Pancreas (tissue), 10 donors: ENCODE measurements at regions not wholly inside any gene's neighbourhood (a gene's known extent, or its start where the extent isn't known, plus 50 kb on each side); places are given as distances from the start of the nearest gene placed in this dataset.
A peak's percentile ranks its signal among the peaks of the same experiment; 100 is the strongest.

Experiments used
- ATAC-seq, 4 donors: fragments of 200-7000 bp; cut with Tn5 transposase; one replicate each; pipeline versions ENCODE4 v1.8.0 to v1.9.1; 2020; ENCODE audit warnings: mild to moderate bottlenecking in 4 of 4, moderate library complexity in 4 of 4
- DNase-seq, 6 donors: peaks; one replicate each; pipeline ENCODE4 v3.0.0-alpha.2; 2020
- FAIRE-seq: peaks from 2 replicates; lab custom pipeline; 2012; peaks lifted over from hg19 to GRCh38; lab: Jason Lieb, UNC
- H3K27ac ChIP-seq, 4 donors: fragments of 200-600 bp; sonication (generic); 1 replicate in 3 of 4; 2 replicates in 1 of 4; pipeline versions ENCODE4 v1.5.0 to v1.8.0; 2020
- H3K27me3 ChIP-seq, 4 donors: fragments of 200-600 bp; one replicate each; pipeline ENCODE4 v1.8.0; 2021
- H3K36me3 ChIP-seq, 3 donors: fragments of 200-600 bp; sonication (generic) in 1 of 3; one replicate each; pipeline versions ENCODE4 v1.5.0 to v1.8.0; 2020 to 2021
- H3K4me1 ChIP-seq, 3 donors: fragments of 200-600 bp; one replicate each; pipeline ENCODE4 v1.8.0; 2021
- H3K4me3 ChIP-seq, 4 donors: fragments of 200-600 bp; sonication (generic) in 2 of 4; one replicate each; pipeline versions ENCODE4 v1.5.0 to v1.8.0; 2020 to 2021
- H3K9me3 ChIP-seq, 4 donors: fragments of 200-600 bp; one replicate each; pipeline ENCODE4 v1.8.0; 2021
- CTCF ChIP-seq, 4 donors: fragments of 200-600 bp; sonication (generic) in 3 of 4; IDR thresholded peaks; one replicate each; pipeline versions ENCODE4 v1.5.0 to v1.8.0; 2021; ENCODE audit warnings: antibody characterized with exemption in 4 of 4
- WGBS, 2 donors: extraction: QIAGEN DNeasy Blood & Tissue Kit; methylation state at CpG; one replicate each; pipeline ENCODE4 v1.1.7; 2013; 5-methylcytosine and 5-hydroxymethylcytosine counted together
- intact Hi-C, 3 donors: fragments of 100-400 bp; cut with DNase I; formaldehyde crosslinking; loops; one replicate each; pipeline versions ENCODE4 v1.11.1 to v1.14.2; 2022
- donor health status: healthy with polysubstance abuse.
- donor health status: DM: no; HTN: no; CAD: no; lungs with moderate emphysema.
- donor health status: DM: no; HTN: no; CAD: no.
- donor health status: control.
- donor health status: control.
- donor health status: Bipolar disorder and iron deficiency.
- donor health status: DM: yes; HTN: yes; CAD: no.
- donor health status: DM: no; HTN: no; CAD: no.
- donor health status: DM: no; HTN: no; CAD: no.
- donor health status: DM: yes; HTN: yes; CAD: no.

- intact Hi-C loops = no loop called here
- FAIRE-seq (no peak), DNase-seq (no peak), ATAC-seq (peak in 1 of 4 donors; percentile 27)
- H3K36me3 ChIP-seq = no peaks in the 10 kb centered on the region
- H3K9me3 ChIP-seq = no peaks in the 10 kb centered on the region
- 72 to 79% methylated on average over 4 of the region's 4 CpGs for WGBS, 2 donors
- no peak overlapping the region for H3K4me3 ChIP-seq
- H3K4me1 ChIP-seq = no peaks in the 10 kb centered on the region
- no peaks in the 10 kb centered on the region for H3K27me3 ChIP-seq
- TF ChIP-seq CTCF (IDR thresholded peaks at IDR 0.05) = no peak
- no peak overlapping the region for H3K27ac ChIP-seq
Measured at GRCh38 chr9:88732128-88732527, 197.2 kb downstream of the NXNL2 start.

- Histone ChIP-seq H3K27me3 (no peaks in the 10 kb centered on the region), H3K36me3 (no peaks in the 10 kb centered on the region), H3K4me1 (no peaks in the 10 kb centered on the region), H3K4me3 (no peak overlapping the region), H3K27ac (no peak overlapping the region), H3K9me3 (no peaks in the 10 kb centered on the region)
- no peak for TF ChIP-seq CTCF (IDR thresholded peaks at IDR 0.05)
- ATAC-seq = no peak
- intact Hi-C loops = no loop called here
- 69% methylated on average over 8 of the region's 8 CpGs for whole genome bisulfite sequencing, 2 donors
- no peak for DNase-seq
- FAIRE-seq = no peak
Measured at GRCh38 chr9:88733651-88734421, 198.9 kb downstream of the NXNL2 start.

GRCh38 chr9:88734527-88734926 is 199.5 kb downstream of the NXNL2 start:
- no peak for TF ChIP-seq CTCF (IDR thresholded peaks at IDR 0.05)
- DNase-seq (no peak), ATAC-seq (no peak), FAIRE-seq (no peak)
- no peak overlapping the region for H3K27ac ChIP-seq
- no peaks in the 10 kb centered on the region for H3K27me3 ChIP-seq
- no peaks in the 10 kb centered on the region for H3K4me1 ChIP-seq
- no peaks in the 10 kb centered on the region for H3K9me3 ChIP-seq
- H3K36me3 ChIP-seq = no peaks in the 10 kb centered on the region
- intact Hi-C loops = no loop called here
- no peak overlapping the region for H3K4me3 ChIP-seq

GRCh38 chr9:88736136-88736637 is 201.2 kb downstream of the NXNL2 start:
- H3K4me3 ChIP-seq = no peak overlapping the region
- ATAC-seq = no peak
- intact Hi-C loops = no loop called here
- no peak for DNase-seq
- H3K9me3 ChIP-seq = no peaks in the 10 kb centered on the region
- H3K36me3 ChIP-seq = no peaks in the 10 kb centered on the region
- no peak overlapping the region for H3K27ac ChIP-seq
- no peak for FAIRE-seq
- 7 to 15% methylated on average over 1 of the region's 1 CpG for WGBS, 2 donors
- H3K27me3 ChIP-seq = no peaks in the 10 kb centered on the region
- no peaks in the 10 kb centered on the region for H3K4me1 ChIP-seq
- TF ChIP-seq CTCF (IDR thresholded peaks at IDR 0.05) = no peak

- ATAC-seq (no peak), DNase-seq (no peak), FAIRE-seq (no peak)
- no peak for TF ChIP-seq CTCF (IDR thresholded peaks at IDR 0.05)
- H3K4me1 ChIP-seq = no peaks in the 10 kb centered on the region
- no peak overlapping the region for H3K4me3 ChIP-seq
- H3K36me3 ChIP-seq = no peaks in the 10 kb centered on the region
- intact Hi-C loops = no loop called here
- 85 to 91% methylated on average over 4 of the region's 4 CpGs for WGBS, 2 donors
- no peak overlapping the region for H3K27ac ChIP-seq
- H3K9me3 ChIP-seq = no peaks in the 10 kb centered on the region
- no peaks in the 10 kb centered on the region for H3K27me3 ChIP-seq
Measured at GRCh38 chr9:88737031-88737430, 202.1 kb downstream of the NXNL2 start.
